SK-N-SH (cell line): ENCODE measurements at regions not wholly inside any gene's neighbourhood (a gene's known extent, or its start where the extent isn't known, plus 50 kb on each side); places are given as distances from the start of the nearest gene placed in this dataset.

Source experiments
- CTCF ChIA-PET: fragments of 300-600, 350-600 bp; formaldehyde crosslinking; extraction: SDS; loops from one replicate; lab custom pipeline; 2021; lab: Yijun Ruan, JAX
- POLR2A ChIA-PET: fragments of 350-600 bp; sonication (Branson Sonifier 250); formaldehyde crosslinking; extraction: SDS; loops from one replicate; lab custom pipeline; 2020; ENCODE audit warnings: antibody characterized with exemption, inconsistent platforms; lab: Yijun Ruan, JAX
- DNase-seq: peaks from one replicate; pipeline ENCODE4 v3.0.0; 2012
- H2AFZ ChIP-seq: fragments of 200-600 bp; sonication (generic); 2 replicates; pipeline ENCODE4 v1.8.1; 2016; ENCODE audit warnings: antibody characterized with exemption, mild to moderate bottlenecking, low read depth
- H3F3A ChIP-seq: fragments of 200-600 bp; sonication (generic); replicated peaks from 2 replicates; pipeline ENCODE3; 2016; ENCODE audit warnings: antibody characterized with exemption, mild to moderate bottlenecking; ENCODE audit not compliant: insufficient read depth
- H3K27ac ChIP-seq, 2 experiments: fragments of 200-500 bp in 1 of 2; fragments of 200-600 bp in 1 of 2; sonication (Bioruptor generic) in 1 of 2; sonication (generic), shearing (Covaris generic) in 1 of 2; 2 replicates each; pipeline versions ENCODE4 v1.5.1 to v1.6.1; 2014 to 2016; ENCODE audit warnings: low read depth in 2 of 2, inconsistent platforms in 1 of 2, low read length in 1 of 2, mild to moderate bottlenecking in 1 of 2, mixed read lengths in 1 of 2
- H3K27me3 ChIP-seq: fragments of 200-600 bp; sonication (generic), shearing (Covaris generic); 2 replicates; pipeline ENCODE4 v1.6.1; 2016; ENCODE audit warnings: mixed run types; ENCODE audit not compliant: insufficient read depth
- H3K36me3 ChIP-seq, 2 experiments: fragments of 200-500 bp in 1 of 2; fragments of 200-600 bp in 1 of 2; sonication (Bioruptor generic) in 1 of 2; sonication (generic) in 1 of 2; replicated peaks in 1 of 2; 2 replicates each; pipeline versions ENCODE3 to v1.5.1; 2014 to 2016; ENCODE audit warnings: low read length in 1 of 2, mild to moderate bottlenecking in 1 of 2; ENCODE audit not compliant: insufficient read depth in 2 of 2, control insufficient read depth in 1 of 2
- H3K4me1 ChIP-seq, 2 experiments: fragments of 200-500 bp in 1 of 2; fragments of 200-600 bp in 1 of 2; sonication (Bioruptor generic) in 1 of 2; sonication (generic), shearing (Covaris generic) in 1 of 2; 2 replicates each; pipeline versions ENCODE4 v1.5.1 to v1.6.1; 2014 to 2016; ENCODE audit warnings: low read depth in 1 of 2, low read length in 1 of 2, mixed run types in 1 of 2; ENCODE audit not compliant: insufficient read depth in 2 of 2, control insufficient read depth in 1 of 2
- H3K4me2 ChIP-seq: fragments of 200-600 bp; sonication (generic), shearing (Covaris generic); 2 replicates; pipeline ENCODE4 v1.6.1; 2017; ENCODE audit warnings: mixed run types
- H3K4me3 ChIP-seq, 2 experiments: fragments of 200-500 bp in 1 of 2; fragments of 200-600 bp in 1 of 2; sonication (Bioruptor generic) in 1 of 2; sonication (generic), shearing (Covaris generic) in 1 of 2; 2 replicates each; pipeline versions ENCODE4 v1.5.1 to v1.8.1; 2014 to 2016; ENCODE audit warnings: low read depth in 2 of 2, inconsistent platforms in 1 of 2, low read length in 1 of 2, mild to moderate bottlenecking in 1 of 2, mixed read lengths in 1 of 2, moderate library complexity in 1 of 2
- H3K79me2 ChIP-seq: fragments of 200-600 bp; sonication (generic); 2 replicates; pipeline ENCODE4 v1.8.1; 2017; ENCODE audit warnings: mild to moderate bottlenecking; ENCODE audit not compliant: insufficient read depth
- H3K9ac ChIP-seq: fragments of 200-600 bp; sonication (generic); 2 replicates; pipeline ENCODE4 v1.6.1; 2017; ENCODE audit warnings: mixed run types
- H3K9me2 ChIP-seq: fragments of 200-600 bp; sonication (generic); 2 replicates; pipeline ENCODE4 v1.6.1; 2017; ENCODE audit warnings: mixed run types
- H3K9me3 ChIP-seq: fragments of 200-600 bp; sonication (generic); 2 replicates; pipeline ENCODE4 v1.6.1; 2017; ENCODE audit warnings: mixed run types, mild to moderate bottlenecking, moderate library complexity
- H4K20me1 ChIP-seq: fragments of 200-600 bp; sonication (generic); 2 replicates; pipeline ENCODE4 v1.6.1; 2017; ENCODE audit warnings: mild to moderate bottlenecking, mixed run types; ENCODE audit not compliant: insufficient read depth
- CTCF ChIP-seq: fragments of 200-600 bp; sonication (generic); IDR thresholded peaks from 2 replicates; pipeline ENCODE4 v1.6.1; 2017; ENCODE audit warnings: antibody characterized with exemption, mild to moderate bottlenecking, moderate library complexity
- IRF3 ChIP-seq: fragments of 150-350 bp; IDR thresholded peaks from 2 replicates; pipeline ENCODE4 v1.6.1; 2016; ENCODE audit warnings: mild to moderate bottlenecking, low read depth, low read length
- MXI1 ChIP-seq: IDR thresholded peaks from 2 replicates; pipeline ENCODE4 v1.6.1; 2012; ENCODE audit warnings: mild to moderate bottlenecking, low read depth, low read length, improper control_type of control experiment
- NRF1 ChIP-seq: IDR thresholded peaks from 2 replicates; pipeline ENCODE4 v1.6.1; 2012; ENCODE audit warnings: low read depth, mild to moderate bottlenecking, low read length
- RCOR1 ChIP-seq: fragments of 150-350 bp; IDR thresholded peaks from 2 replicates; pipeline ENCODE4 v1.6.1; 2017; ENCODE audit warnings: antibody characterized with exemption, low read length
- RXRA ChIP-seq: IDR thresholded peaks from 2 replicates; pipeline ENCODE4 v1.4.0; 2012; ENCODE audit warnings: low read depth, mild to moderate bottlenecking, borderline replicate concordance
- TEAD4 ChIP-seq: IDR thresholded peaks from 2 replicates; pipeline ENCODE4 v1.4.0; 2012; ENCODE audit warnings: mild to moderate bottlenecking, borderline replicate concordance; ENCODE audit not compliant: insufficient read depth
- USF2 ChIP-seq: fragments of 150-350 bp; IDR thresholded peaks from 2 replicates; pipeline ENCODE4 v1.6.1; 2017; ENCODE audit warnings: antibody characterized with exemption, low read length, low read depth, borderline replicate concordance
- WGBS: methylation state at CpG from one replicate; pipeline ENCODE4 v1.1.6; 2017; ENCODE audit warnings: low lambda C conversion rate; 5-methylcytosine and 5-hydroxymethylcytosine counted together
- TF ChIP-seq, protein P1 (sequence below): IDR thresholded peaks from 2 replicates; pipeline ENCODE4 v1.4.0; 2012; ENCODE audit warnings: low read depth

- Histone ChIP-seq H3K9ac (no peak overlapping the region), H3F3A (no peaks in the 10 kb centered on the region), H3K79me2 (no peaks in the 10 kb centered on the region), H3K9me3 (no peaks in the 10 kb centered on the region), H2AFZ (no peak overlapping the region), H3K27ac (no peak overlapping the region), H3K9me2 (no peaks in the 10 kb centered on the region), H3K27me3 (no peaks in the 10 kb centered on the region), H3K36me3 (no peaks in the 10 kb centered on the region), H4K20me1 (no peaks in the 10 kb centered on the region), H3K4me3 (no peak overlapping the region), H3K4me1 (no peaks in the 10 kb centered on the region), H3K4me2 (no peak overlapping the region)
- POLR2A ChIA-PET = no interaction called here
- 88% methylated on average over 4 of the region's 4 CpGs for WGBS
- TF ChIP-seq TEAD4 (no peak), CTCF (no peak), USF2 (no peak), MXI1 (no peak), IRF3 (no peak), NRF1 (no peak)
- DNase-seq = no peak
- CTCF ChIA-PET = interaction anchor here (1.1 to 1.7 kb wide), 3 partner anchors 11 to 526 kb away, joined by 3 to 8 read pairs (median 4); no protein-coding TSS in a partner anchor
Measured at GRCh38 chr2:176622792-176623191, 353.6 kb downstream of the MTX2 start.

DNA sequence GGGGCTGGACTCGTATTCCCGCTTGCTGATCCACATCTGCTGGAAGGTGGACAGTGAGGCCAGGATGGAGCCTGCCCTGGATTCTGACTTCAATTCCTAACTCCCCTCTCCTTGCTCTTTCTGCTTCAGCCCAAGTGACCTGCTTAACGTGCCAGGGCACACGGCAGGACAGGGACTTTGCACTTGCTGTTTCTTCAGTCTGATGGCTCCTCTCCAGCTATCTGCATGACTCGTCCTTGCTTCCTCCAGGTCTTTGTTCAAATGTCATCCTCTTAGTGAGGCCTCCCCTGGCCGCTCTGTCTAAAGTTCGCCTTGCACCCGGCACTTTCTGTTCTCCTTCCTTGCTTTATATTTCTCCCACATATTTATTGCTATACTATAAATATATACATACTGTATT, 357.6 kb downstream of the MTX2 start:
- Histone ChIP-seq H3K4me3 (no peak overlapping the region), H3K27me3 (no peaks in the 10 kb centered on the region), H3K9me2 (no peaks in the 10 kb centered on the region), H4K20me1 (no peaks in the 10 kb centered on the region), H3K4me2 (no peak overlapping the region), H2AFZ (no peak overlapping the region), H3K4me1 (no peaks in the 10 kb centered on the region), H3K9ac (no peak overlapping the region), H3F3A (no peaks in the 10 kb centered on the region), H3K9me3 (no peaks in the 10 kb centered on the region), H3K79me2 (no peaks in the 10 kb centered on the region), H3K36me3 (peaks cover 3 to 5% of the 10 kb centered on the region in 2 experiments), H3K27ac (no peak overlapping the region)
- 78% methylated on average over 8 of the region's 8 CpGs for WGBS
- POLR2A ChIA-PET = interaction anchor here (0.6 to 1.5 kb wide), 2 partner anchors 109 to 522 kb away, joined by 3 read pairs; no protein-coding TSS in a partner anchor
- no peak for DNase-seq
- no peak for TF ChIP-seq RCOR1
- TF ChIP-seq RXRA = no peak
- TF ChIP-seq, protein P1, sequence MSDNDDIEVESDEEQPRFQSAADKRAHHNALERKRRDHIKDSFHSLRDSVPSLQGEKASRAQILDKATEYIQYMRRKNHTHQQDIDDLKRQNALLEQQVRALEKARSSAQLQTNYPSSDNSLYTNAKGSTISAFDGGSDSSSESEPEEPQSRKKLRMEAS = no peak
- TF ChIP-seq USF2 = no peak
- CTCF ChIA-PET = interaction anchor here (1.0 to 31.9 kb wide), 3 partner anchors 10 to 494 kb away, joined by 3 to 1047 read pairs (median 11); partner anchors contain the start of genes HOXD8 and HOXD9
